OCI-LY1 (cell line): ENCODE measurements at regions not wholly inside any gene's neighbourhood (a gene's known extent, or its start where the extent isn't known, plus 50 kb on each side); places are given as distances from the start of the nearest gene placed in this dataset.

Source experiments
- EZH2 ChIP-seq: fragments of 200-600 bp; sonication (generic), shearing (Covaris generic); IDR thresholded peaks from 2 replicates; pipeline ENCODE4 v1.8.0; 2017; ENCODE audit warnings: borderline replicate concordance, mixed run types, mild to moderate bottlenecking, antibody characterized with exemption, low read length, moderate library complexity, mixed read lengths
- TF ChIP-seq, protein P1 (sequence below): fragments of 200-600 bp; sonication (generic), shearing (Covaris generic); IDR thresholded peaks from 2 replicates; pipeline ENCODE4 v1.5.1; 2017; ENCODE audit warnings: mild to moderate bottlenecking, antibody characterized with exemption, low read length, moderate library complexity, mixed read lengths

- TF ChIP-seq, protein P1, sequence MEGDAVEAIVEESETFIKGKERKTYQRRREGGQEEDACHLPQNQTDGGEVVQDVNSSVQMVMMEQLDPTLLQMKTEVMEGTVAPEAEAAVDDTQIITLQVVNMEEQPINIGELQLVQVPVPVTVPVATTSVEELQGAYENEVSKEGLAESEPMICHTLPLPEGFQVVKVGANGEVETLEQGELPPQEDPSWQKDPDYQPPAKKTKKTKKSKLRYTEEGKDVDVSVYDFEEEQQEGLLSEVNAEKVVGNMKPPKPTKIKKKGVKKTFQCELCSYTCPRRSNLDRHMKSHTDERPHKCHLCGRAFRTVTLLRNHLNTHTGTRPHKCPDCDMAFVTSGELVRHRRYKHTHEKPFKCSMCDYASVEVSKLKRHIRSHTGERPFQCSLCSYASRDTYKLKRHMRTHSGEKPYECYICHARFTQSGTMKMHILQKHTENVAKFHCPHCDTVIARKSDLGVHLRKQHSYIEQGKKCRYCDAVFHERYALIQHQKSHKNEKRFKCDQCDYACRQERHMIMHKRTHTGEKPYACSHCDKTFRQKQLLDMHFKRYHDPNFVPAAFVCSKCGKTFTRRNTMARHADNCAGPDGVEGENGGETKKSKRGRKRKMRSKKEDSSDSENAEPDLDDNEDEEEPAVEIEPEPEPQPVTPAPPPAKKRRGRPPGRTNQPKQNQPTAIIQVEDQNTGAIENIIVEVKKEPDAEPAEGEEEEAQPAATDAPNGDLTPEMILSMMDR = no peak
- no peak for TF ChIP-seq EZH2
These were observed 645.9 kb upstream of the KCNMB2 start for GRCh38 chr3:177890359-177890683.
